BE2C (cell line): ENCODE measurements at regions not wholly inside any gene's neighbourhood (a gene's known extent, or its start where the extent isn't known, plus 50 kb on each side); places are given as distances from the start of the nearest gene placed in this dataset.

Experiments
- DNase-seq: peaks from one replicate; pipeline ENCODE4 v3.0.0-alpha.2; 2020
- H3K27me3 ChIP-seq: fragments of 250-450 bp; sonication (Bioruptor Pico); 2 replicates; pipeline ENCODE4 v1.5.1; 2020; ENCODE audit warnings: mild to moderate bottlenecking
- H3K36me3 ChIP-seq: fragments of 250-450 bp; sonication (Bioruptor Pico); 2 replicates; pipeline ENCODE4 v1.5.1; 2020; ENCODE audit warnings: mild to moderate bottlenecking
- H3K4me1 ChIP-seq: fragments of 250-450 bp; sonication (Bioruptor Pico); 2 replicates; pipeline ENCODE4 v1.5.1; 2020
- H3K4me3 ChIP-seq: 2 replicates; pipeline ENCODE4 v1.5.1; 2011; ENCODE audit warnings: low read depth, low read length
- H3K9me3 ChIP-seq: fragments of 250-450 bp; sonication (Bioruptor Pico); 2 replicates; pipeline ENCODE4 v1.5.1; 2020
- CTCF ChIP-seq: IDR thresholded peaks from 2 replicates; pipeline ENCODE4 v1.5.1; 2012; ENCODE audit warnings: mild to moderate bottlenecking, low read depth, low read length

GRCh38 chr13:110054041-110054440, 252.9 kb downstream of the COL4A1 start:
- Histone ChIP-seq H3K9me3 (no peaks in the 10 kb centered on the region), H3K36me3 (no peaks in the 10 kb centered on the region), H3K27me3 (no peaks in the 10 kb centered on the region), H3K4me3 (no peak overlapping the region), H3K4me1 (no peaks in the 10 kb centered on the region)
- DNase-seq: no peak
- no peak for TF ChIP-seq CTCF

- H3K27me3 ChIP-seq: no peaks in the 10 kb centered on the region
- no peak overlapping the region for H3K4me3 ChIP-seq
- no peaks in the 10 kb centered on the region; the same call in 1 of the 2 replicates for H3K9me3 ChIP-seq
- no peak for DNase-seq
- no peak for TF ChIP-seq CTCF
- H3K36me3 ChIP-seq: no peaks in the 10 kb centered on the region
- H3K4me1 ChIP-seq: no peaks in the 10 kb centered on the region
Observed at GRCh38 chr13:110047496-110047895, 259.5 kb downstream of the COL4A1 start.

- Histone ChIP-seq H3K9me3 (no peaks in the 10 kb centered on the region; the same call in 1 of the 2 replicates), H3K36me3 (no peaks in the 10 kb centered on the region), H3K4me3 (no peak overlapping the region), H3K27me3 (no peaks in the 10 kb centered on the region), H3K4me1 (no peaks in the 10 kb centered on the region)
- no peak for DNase-seq
- no peak for TF ChIP-seq CTCF
Observed at GRCh38 chr13:110046811-110047210, 260.1 kb downstream of the COL4A1 start.

- no peaks in the 10 kb centered on the region; the same call in 1 of the 2 replicates for H3K9me3 ChIP-seq
- H3K4me3 ChIP-seq: no peak overlapping the region
- no peaks in the 10 kb centered on the region for H3K4me1 ChIP-seq
- TF ChIP-seq CTCF: no peak
- H3K27me3 ChIP-seq: no peaks in the 10 kb centered on the region
- DNase-seq: no peak
- H3K36me3 ChIP-seq: no peaks in the 10 kb centered on the region
Observed at GRCh38 chr13:110045919-110046318, 259.5 kb upstream of the IRS2 start.

GRCh38 chr13:110045202-110045601, 258.8 kb upstream of the IRS2 start:
- H3K4me3 ChIP-seq: no peak overlapping the region
- no peaks in the 10 kb centered on the region for H3K4me1 ChIP-seq
- DNase-seq: no peak
- TF ChIP-seq CTCF: no peak
- no peaks in the 10 kb centered on the region for H3K36me3 ChIP-seq
- no peaks in the 10 kb centered on the region for H3K27me3 ChIP-seq
- no peaks in the 10 kb centered on the region; the same call in 1 of the 2 replicates for H3K9me3 ChIP-seq

GRCh38 chr13:110044551-110045111, 258.2 kb upstream of the IRS2 start:
- no peaks in the 10 kb centered on the region for H3K36me3 ChIP-seq
- H3K4me1 ChIP-seq: no peaks in the 10 kb centered on the region
- no peaks in the 10 kb centered on the region for H3K27me3 ChIP-seq
- no peak for TF ChIP-seq CTCF
- H3K4me3 ChIP-seq: no peak overlapping the region
- H3K9me3 ChIP-seq: no peaks in the 10 kb centered on the region; the same call in 1 of the 2 replicates
- no peak for DNase-seq
